HCT116 (cell line): ENCODE measurements at regions not wholly inside any gene's neighbourhood (a gene's known extent, or its start where the extent isn't known, plus 50 kb on each side); places are given as distances from the start of the nearest gene placed in this dataset.

Source experiments
- ATAC-seq: fragments of 200-7000 bp; cut with Tn5 transposase; 2 replicates; pipeline ENCODE4 v1.9.1; 2020; ENCODE audit warnings: mild to moderate bottlenecking, moderate library complexity
- BruUV-seq: library from RNA; stranded (reverse); fragments of 400-500 nt; replicated peaks from 2 replicates; lab custom pipeline; 2021; lab: Mats Ljungman, UMichigan
- CTCF ChIA-PET: fragments of 300-600 bp; sonication (Branson Sonifier 250); formaldehyde crosslinking; loops from one replicate; lab custom pipeline; 2021; ENCODE audit warnings: antibody characterized with exemption; lab: Charles Lee
- POLR2A ChIA-PET: fragments of 300-600, 350-600 bp; sonication (Branson Sonifier 250); formaldehyde crosslinking; loops from one replicate; lab custom pipeline; 2021; ENCODE audit warnings: antibody characterized with exemption; lab: Charles Lee
- RAD21 ChIA-PET, 2 experiments: fragments of 300-600 bp; sonication (Branson Sonifier 250); formaldehyde crosslinking; loops; one replicate each; lab custom pipeline; 2023; ENCODE audit warnings: low total read pairs in 2 of 2; ENCODE audit not compliant: uncharacterized antibody in 2 of 2, unreplicated experiment in 2 of 2, low non-redundant PET in 1 of 2; lab: Charles Lee
- DNase-seq: peaks from one replicate; pipeline ENCODE4 v3.0.0-alpha.2; 2010; ENCODE audit warnings: low read depth, low spot score
- H2AFZ ChIP-seq: fragments of 200-600 bp; shearing (Covaris generic), sonication (generic); 2 replicates; pipeline ENCODE4 v1.6.1; 2017; ENCODE audit warnings: low read depth, mixed run types, mixed read lengths, antibody characterized with exemption, low read length; ENCODE audit not compliant: poor library complexity, severe bottlenecking
- H3K27ac ChIP-seq: 2 replicates; pipeline ENCODE4 v1.5.1; 2012; ENCODE audit warnings: low read depth, low read length
- H3K27me3 ChIP-seq: fragments of 200-600 bp; sonication (generic); 2 replicates; pipeline ENCODE4 v1.6.1; 2016; ENCODE audit warnings: mixed run types, low read length, mixed read lengths; ENCODE audit not compliant: insufficient read depth
- H3K36me3 ChIP-seq, 2 experiments: fragments of 200-500 bp in 1 of 2; fragments of 200-600 bp in 1 of 2; sonication (Bioruptor generic) in 1 of 2; sonication (generic) in 1 of 2; 2 replicates each; pipeline versions ENCODE4 v1.5.1 to v1.6.1; 2014 to 2016; ENCODE audit warnings: low read length in 2 of 2, inconsistent platforms in 1 of 2, mixed read lengths in 1 of 2, mixed run types in 1 of 2; ENCODE audit not compliant: insufficient read depth in 2 of 2, control insufficient read depth in 1 of 2
- H3K4me1 ChIP-seq, 2 experiments: fragments of 200-600 bp in 1 of 2; sonication (generic) in 1 of 2; 2 replicates each; pipeline versions ENCODE4 v1.5.1 to v1.6.1; 2012 to 2017; ENCODE audit warnings: low read length in 2 of 2, inconsistent platforms in 1 of 2, mild to moderate bottlenecking in 1 of 2, mixed read lengths in 1 of 2, mixed run types in 1 of 2, moderate library complexity in 1 of 2; ENCODE audit not compliant: insufficient read depth in 2 of 2, control insufficient read depth in 1 of 2
- H3K4me2 ChIP-seq: fragments of 200-600 bp; sonication (generic); 2 replicates; pipeline ENCODE4 v1.6.1; 2017; ENCODE audit warnings: mixed run types, low read length, mixed read lengths
- H3K4me3 ChIP-seq, 2 experiments: fragments of 200-600 bp in 1 of 2; sonication (generic) in 1 of 2; replicated peaks in 1 of 2; 2 replicates each; pipeline ENCODE4 v1.5.1; 2011 to 2016; ENCODE audit warnings: low read length in 2 of 2, control low read depth in 1 of 2, low read depth in 1 of 2, mild to moderate bottlenecking in 1 of 2, mixed read lengths in 1 of 2, mixed run types in 1 of 2
- H3K79me2 ChIP-seq: fragments of 200-600 bp; sonication (generic); 2 replicates; pipeline ENCODE4 v1.6.1; 2017; ENCODE audit warnings: mild to moderate bottlenecking, mixed run types, low read length, moderate library complexity, mixed read lengths; ENCODE audit not compliant: insufficient read depth
- H3K9ac ChIP-seq: fragments of 200-600 bp; sonication (generic); 2 replicates; pipeline ENCODE4 v1.6.1; 2016; ENCODE audit warnings: low read length, mixed read lengths
- H3K9me2 ChIP-seq: fragments of 200-600 bp; sonication (generic), shearing (Covaris generic); 2 replicates; pipeline ENCODE4 v1.6.1; 2017; ENCODE audit warnings: mixed run types, mild to moderate bottlenecking, moderate library complexity; ENCODE audit not compliant: insufficient read depth
- H3K9me3 ChIP-seq, 2 experiments: fragments of 200-500 bp in 1 of 2; fragments of 200-600 bp in 1 of 2; sonication (Bioruptor generic) in 1 of 2; sonication (generic) in 1 of 2; 2 replicates each; pipeline ENCODE4 v1.6.1; 2014 to 2017; ENCODE audit warnings: low read length in 2 of 2, mixed read lengths in 2 of 2, inconsistent platforms in 1 of 2, low read depth in 1 of 2, mild to moderate bottlenecking in 1 of 2, mixed run types in 1 of 2, moderate library complexity in 1 of 2; ENCODE audit not compliant: control insufficient read depth in 1 of 2, insufficient read depth in 1 of 2
- H4K20me1 ChIP-seq: fragments of 200-600 bp; sonication (generic), shearing (Covaris generic); 2 replicates; pipeline ENCODE4 v1.6.1; 2017; ENCODE audit warnings: mixed run types, mild to moderate bottlenecking, moderate library complexity; ENCODE audit not compliant: insufficient read depth
- ATF3 ChIP-seq: IDR thresholded peaks from 2 replicates; pipeline ENCODE4 v1.6.1; 2012
- CEBPB ChIP-seq: IDR thresholded peaks from 2 replicates; pipeline ENCODE4 v1.6.1; 2012; ENCODE audit warnings: low read depth
- CTCF ChIP-seq, 3 experiments: fragments of 200-600 bp in 1 of 3; sonication (generic) in 1 of 3; IDR thresholded peaks in 2 of 3; conservative IDR thresholded peaks in 1 of 3; 2 replicates each; pipeline ENCODE4 v1.5.1; 2012 to 2017; ENCODE audit warnings: low read depth in 2 of 3, low read length in 2 of 3, antibody characterized with exemption in 1 of 3, borderline replicate concordance in 1 of 3, control low read depth in 1 of 3, mild to moderate bottlenecking in 1 of 3, mixed read lengths in 1 of 3, mixed run types in 1 of 3, moderate library complexity in 1 of 3; ENCODE audit not compliant: insufficient read depth in 1 of 3
- EGR1 ChIP-seq: IDR thresholded peaks from 2 replicates; pipeline ENCODE4 v1.6.1; 2012; ENCODE audit warnings: low read depth
- ELF1 ChIP-seq: IDR thresholded peaks from 2 replicates; pipeline ENCODE4 v1.6.1; 2012; ENCODE audit warnings: low read depth, borderline replicate concordance
- EZH2phosphoT487 ChIP-seq: fragments of 200-600 bp; IDR thresholded peaks from 2 replicates; pipeline ENCODE4 v1.6.1; 2018; ENCODE audit warnings: antibody characterized with exemption, borderline replicate concordance
- FOSL1 ChIP-seq: IDR thresholded peaks from 2 replicates; pipeline ENCODE4 v1.6.1; 2012; ENCODE audit warnings: low read depth
- JUND ChIP-seq: IDR thresholded peaks from 2 replicates; pipeline ENCODE4 v1.6.1; 2012
- MAX ChIP-seq: IDR thresholded peaks from 2 replicates; pipeline ENCODE4 v1.6.1; 2012
- POLR2AphosphoS5 ChIP-seq: IDR thresholded peaks from 2 replicates; pipeline ENCODE4 v1.6.1; 2011; ENCODE audit warnings: mild to moderate bottlenecking, low read depth, low read length, moderate library complexity
- REST ChIP-seq: IDR thresholded peaks from 2 replicates; pipeline ENCODE4 v1.6.1; 2012; ENCODE audit warnings: low read depth
- SIN3A ChIP-seq: IDR thresholded peaks from 2 replicates; pipeline ENCODE4 v1.6.1; 2012; ENCODE audit warnings: low read depth
- SRF ChIP-seq: IDR thresholded peaks from 2 replicates; pipeline ENCODE4 v1.6.1; 2012; ENCODE audit warnings: low read depth
- YY1 ChIP-seq: IDR thresholded peaks from 2 replicates; pipeline ENCODE4 v1.6.1; 2011; ENCODE audit warnings: low read length, low read depth, moderate library complexity, mild to moderate bottlenecking; ENCODE audit not compliant: insufficient replicate concordance; ENCODE audit errors: extremely low read depth
- ZBTB33 ChIP-seq: IDR thresholded peaks from 2 replicates; pipeline ENCODE4 v1.6.1; 2011; ENCODE audit warnings: mild to moderate bottlenecking, low read length, moderate library complexity; ENCODE audit not compliant: insufficient replicate concordance; ENCODE audit errors: extremely low read depth
- ZFX ChIP-seq: fragments of 450-650 bp; IDR thresholded peaks from 2 replicates; pipeline ENCODE4 v1.6.1; 2017
- intact Hi-C: fragments of 100-400 bp; cut with micrococcal nuclease; formaldehyde crosslinking; loops from 2 replicates; pipeline ENCODE4 v1.10.0; 2022

- TF ChIP-seq CTCF (IDR thresholded peaks at IDR 0.05 in 2 of 3, conservative IDR thresholded peaks at IDR 0.05 in 1 of 3; ENCODE audit: borderline replicate concordance in 1 of 3, insufficient read depth in 1 of 3, low read depth in 2 of 3, low read length in 2 of 3) (no peak), ELF1 (no peak), MAX (no peak), EZH2phosphoT487 (no peak), POLR2AphosphoS5 (no peak), EGR1 (no peak), ATF3 (no peak), CEBPB (no peak)
These were observed 1239.7 kb downstream of the C4orf33 start (continued) for GRCh38 chr4:130335417-130336194.

GRCh38 chr4:130336585-130337217 lies 1240.7 kb downstream of the C4orf33 start:
- H3K4me1 ChIP-seq = no peaks in the 10 kb centered on the region
- ChIA-PET CTCF (interaction anchor here (0.9 kb wide), 1 partner anchor 18 kb away, joined by 3 read pairs; no protein-coding TSS in a partner anchor), RAD21 (no interaction called here), POLR2A (no interaction called here)
- no peak overlapping the region for H3K9ac ChIP-seq
- intact Hi-C loops = loop anchor here (10.0 kb wide), 1 partner anchor 972 kb away; no protein-coding TSS in a partner anchor
- no peaks in the 10 kb centered on the region for H3K79me2 ChIP-seq
- H3K4me3 ChIP-seq = no peak overlapping the region
- no peak overlapping the region for H2AFZ ChIP-seq
- ATAC-seq = peak; percentile 82
- peak; percentile 26 for DNase-seq
- H3K27me3 ChIP-seq = no peaks in the 10 kb centered on the region
- H3K9me3 ChIP-seq = no peaks in the 10 kb centered on the region
- no peaks in the 10 kb centered on the region for H4K20me1 ChIP-seq
- H3K4me2 ChIP-seq = no peak overlapping the region
- H3K36me3 ChIP-seq = no peaks in the 10 kb centered on the region
- no TSS peak for BruUV-seq
- H3K9me2 ChIP-seq = no peaks in the 10 kb centered on the region
- no peak overlapping the region for H3K27ac ChIP-seq
- TF ChIP-seq EZH2phosphoT487 (no peak), REST (no peak), SRF (no peak), FOSL1 (no peak), ZFX (no peak), EGR1 (no peak), CEBPB (no peak), JUND (no peak), ZBTB33 (no peak), SIN3A (no peak), YY1 (no peak)
